ENCODE measurements at regions not wholly inside any gene's neighbourhood (a gene's known extent, or its start where the extent isn't known, plus 50 kb on each side); places are given as distances from the start of the nearest gene placed in this dataset.

- Histone ChIP-seq H2AFZ (ENCODE audit: low read depth, low read length) (no peak overlapping the region), H3K9ac (ENCODE audit: insufficient read depth in 1 of 2, low read depth in 2 of 2, low read length in 2 of 2) (no peak overlapping the region), H3K27ac (ENCODE audit: extremely low read depth, low read depth, low read length) (no peak overlapping the region), H3K9me1 (ENCODE audit: control insufficient read depth, insufficient read depth, low read length) (no peaks in the 10 kb centered on the region), H3K36me3 (ENCODE audit: control insufficient read depth, insufficient read depth, low read length) (no peaks in the 10 kb centered on the region), H3K79me2 (ENCODE audit: control insufficient read depth, insufficient read depth, low read length) (no peaks in the 10 kb centered on the region), H3K4me3 (no peak overlapping the region), H3K4me2 (ENCODE audit: insufficient read depth, low read length) (no peak overlapping the region), H4K20me1 (replicated peaks; ENCODE audit: control insufficient read depth, insufficient read depth, low read length) (no peaks in the 10 kb centered on the region), H3K4me1 (replicated peaks in 1 of 2; ENCODE audit: control insufficient read depth in 2 of 2, insufficient read depth in 2 of 2, low read length in 2 of 2) (no peaks in the 10 kb centered on the region), H3K27me3 (ENCODE audit: control insufficient read depth in 2 of 2, insufficient read depth in 2 of 2, low read length in 2 of 2) (no peaks in the 10 kb centered on the region; a peak in 1 of 5 replicates), H3K9me3 (replicated peaks; ENCODE audit: control insufficient read depth, insufficient read depth, low read depth, low read length) (no peaks in the 10 kb centered on the region)
- ATAC-seq (no peak), DNase-seq (ENCODE audit: extremely low read depth in 1 of 4, low spot score in 3 of 4) (no peak), FAIRE-seq (no peak)
- TF ChIP-seq BRD9 (IDR thresholded peaks at IDR 0.05; ENCODE audit: low read depth, partially characterized antibody) (no peak), RBM25 (IDR thresholded peaks at IDR 0.05; ENCODE audit: low read depth, low read length, severe bottlenecking) (no peak), KAT8 (IDR thresholded peaks at IDR 0.05; ENCODE audit: low read depth) (no peak), GATA2 (CRISPR knock-in tag; IDR thresholded peaks at IDR 0.05) (no peak), ZNF174 (CRISPR knock-in tag; IDR thresholded peaks at IDR 0.05) (no peak), CSDE1 (IDR thresholded peaks at IDR 0.05) (no peak), HDGF (IDR thresholded peaks at IDR 0.05) (no peak)
- no TSS peak for BruUV-seq (replicated peaks)
- ChIA-PET POLR2A (no interaction called here), CTCF (ENCODE audit: low intra/inter-chr PET ratio) (interaction anchor here (0.6 kb wide), 1 partner anchor 449 kb away, joined by 3 read pairs; no protein-coding TSS in a partner anchor)
- intact Hi-C loops (cut with micrococcal nuclease): no loop called here
- in situ Hi-C loops (cut with MboI): no loop called here
Observed at GRCh38 chr16:72397876-72398275, 225.9 kb upstream of the PMFBP1 start.

DNA sequence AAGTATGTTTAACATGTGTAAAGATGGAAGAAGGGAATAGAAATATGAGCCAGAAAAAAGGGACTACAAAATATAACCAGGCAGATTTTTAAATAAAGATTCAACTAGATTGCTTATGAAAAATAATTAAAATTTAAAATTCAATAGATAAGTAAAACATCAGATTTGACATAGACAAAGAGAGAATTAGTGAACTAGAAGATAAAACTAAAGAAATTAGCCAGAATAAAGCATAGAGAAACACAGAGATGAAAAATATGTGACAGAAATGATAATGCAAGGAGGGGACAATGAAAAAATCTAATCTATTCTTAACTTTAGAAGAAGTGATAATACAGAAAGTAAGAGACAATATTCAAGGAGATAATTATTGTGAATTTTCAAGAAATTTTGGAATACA is 222.6 kb upstream of the PMFBP1 start:
- ATAC-seq: no peak
- no peak overlapping the region for H2AFZ ChIP-seq (ENCODE audit: low read depth, low read length)
- H3K9me1 ChIP-seq (ENCODE audit: control insufficient read depth, insufficient read depth, low read length): no peaks in the 10 kb centered on the region
- no peak overlapping the region for H3K4me3 ChIP-seq
- in situ Hi-C loops (cut with MboI) (no loop called here), intact Hi-C loops (cut with micrococcal nuclease) (no loop called here)
- H4K20me1 ChIP-seq (replicated peaks; ENCODE audit: control insufficient read depth, insufficient read depth, low read length): no peaks in the 10 kb centered on the region
- H3K27me3 ChIP-seq (ENCODE audit: control insufficient read depth in 2 of 2, insufficient read depth in 2 of 2, low read length in 2 of 2): no peaks in the 10 kb centered on the region
- no TSS peak for BruUV-seq (replicated peaks)
- peak; percentile 8 for TF ChIP-seq RBM25 (IDR thresholded peaks at IDR 0.05; ENCODE audit: low read depth, low read length, severe bottlenecking)
- TF ChIP-seq, protein P1, sequence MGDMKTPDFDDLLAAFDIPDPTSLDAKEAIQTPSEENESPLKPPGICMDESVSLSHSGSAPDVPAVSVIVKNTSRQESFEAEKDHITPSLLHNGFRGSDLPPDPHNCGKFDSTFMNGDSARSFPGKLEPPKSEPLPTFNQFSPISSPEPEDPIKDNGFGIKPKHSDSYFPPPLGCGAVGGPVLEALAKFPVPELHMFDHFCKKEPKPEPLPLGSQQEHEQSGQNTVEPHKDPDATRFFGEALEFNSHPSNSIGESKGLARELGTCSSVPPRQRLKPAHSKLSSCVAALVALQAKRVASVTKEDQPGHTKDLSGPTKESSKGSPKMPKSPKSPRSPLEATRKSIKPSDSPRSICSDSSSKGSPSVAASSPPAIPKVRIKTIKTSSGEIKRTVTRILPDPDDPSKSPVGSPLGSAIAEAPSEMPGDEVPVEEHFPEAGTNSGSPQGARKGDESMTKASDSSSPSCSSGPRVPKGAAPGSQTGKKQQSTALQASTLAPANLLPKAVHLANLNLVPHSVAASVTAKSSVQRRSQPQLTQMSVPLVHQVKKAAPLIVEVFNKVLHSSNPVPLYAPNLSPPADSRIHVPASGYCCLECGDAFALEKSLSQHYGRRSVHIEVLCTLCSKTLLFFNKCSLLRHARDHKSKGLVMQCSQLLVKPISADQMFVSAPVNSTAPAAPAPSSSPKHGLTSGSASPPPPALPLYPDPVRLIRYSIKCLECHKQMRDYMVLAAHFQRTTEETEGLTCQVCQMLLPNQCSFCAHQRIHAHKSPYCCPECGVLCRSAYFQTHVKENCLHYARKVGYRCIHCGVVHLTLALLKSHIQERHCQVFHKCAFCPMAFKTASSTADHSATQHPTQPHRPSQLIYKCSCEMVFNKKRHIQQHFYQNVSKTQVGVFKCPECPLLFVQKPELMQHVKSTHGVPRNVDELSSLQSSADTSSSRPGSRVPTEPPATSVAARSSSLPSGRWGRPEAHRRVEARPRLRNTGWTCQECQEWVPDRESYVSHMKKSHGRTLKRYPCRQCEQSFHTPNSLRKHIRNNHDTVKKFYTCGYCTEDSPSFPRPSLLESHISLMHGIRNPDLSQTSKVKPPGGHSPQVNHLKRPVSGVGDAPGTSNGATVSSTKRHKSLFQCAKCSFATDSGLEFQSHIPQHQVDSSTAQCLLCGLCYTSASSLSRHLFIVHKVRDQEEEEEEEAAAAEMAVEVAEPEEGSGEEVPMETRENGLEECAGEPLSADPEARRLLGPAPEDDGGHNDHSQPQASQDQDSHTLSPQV (IDR thresholded peaks at IDR 0.05): no peak
- no peaks in the 10 kb centered on the region for H3K79me2 ChIP-seq (ENCODE audit: control insufficient read depth, insufficient read depth, low read length)
- no peaks in the 10 kb centered on the region for H3K4me1 ChIP-seq (replicated peaks in 1 of 2; ENCODE audit: control insufficient read depth in 2 of 2, insufficient read depth in 2 of 2, low read length in 2 of 2)
- no peaks in the 10 kb centered on the region for H3K36me3 ChIP-seq (ENCODE audit: control insufficient read depth, insufficient read depth, low read length)
- POLR2A ChIA-PET: no interaction called here
- CTCF ChIA-PET (ENCODE audit: low intra/inter-chr PET ratio): no interaction called here
- H3K9ac ChIP-seq (ENCODE audit: insufficient read depth in 1 of 2, low read depth in 2 of 2, low read length in 2 of 2): no peak overlapping the region
- no peak overlapping the region for H3K4me2 ChIP-seq (ENCODE audit: insufficient read depth, low read length)
- H3K9me3 ChIP-seq (replicated peaks; ENCODE audit: control insufficient read depth, insufficient read depth, low read depth, low read length): no peaks in the 10 kb centered on the region
- DNase-seq (ENCODE audit: extremely low read depth in 1 of 4, low spot score in 3 of 4): no peak
- no peak for FAIRE-seq
- H3K27ac ChIP-seq (ENCODE audit: extremely low read depth, low read depth, low read length): no peak overlapping the region

Measured in K562 (cell line).